ENCODE measurements at regions not wholly inside any gene's neighbourhood (a gene's known extent, or its start where the extent isn't known, plus 50 kb on each side); places are given as distances from the start of the nearest gene placed in this dataset.
"Not testable (repeated sequence)": the region's sequence is repeated elsewhere in the genome, so short reads cannot be mapped to it uniquely, and the experiment has no call there.

- not testable (repeated sequence) for DNase-seq
Measured at GRCh38 chr7:69052-69451, 123.3 kb upstream of the FAM20C start.

DNA sequence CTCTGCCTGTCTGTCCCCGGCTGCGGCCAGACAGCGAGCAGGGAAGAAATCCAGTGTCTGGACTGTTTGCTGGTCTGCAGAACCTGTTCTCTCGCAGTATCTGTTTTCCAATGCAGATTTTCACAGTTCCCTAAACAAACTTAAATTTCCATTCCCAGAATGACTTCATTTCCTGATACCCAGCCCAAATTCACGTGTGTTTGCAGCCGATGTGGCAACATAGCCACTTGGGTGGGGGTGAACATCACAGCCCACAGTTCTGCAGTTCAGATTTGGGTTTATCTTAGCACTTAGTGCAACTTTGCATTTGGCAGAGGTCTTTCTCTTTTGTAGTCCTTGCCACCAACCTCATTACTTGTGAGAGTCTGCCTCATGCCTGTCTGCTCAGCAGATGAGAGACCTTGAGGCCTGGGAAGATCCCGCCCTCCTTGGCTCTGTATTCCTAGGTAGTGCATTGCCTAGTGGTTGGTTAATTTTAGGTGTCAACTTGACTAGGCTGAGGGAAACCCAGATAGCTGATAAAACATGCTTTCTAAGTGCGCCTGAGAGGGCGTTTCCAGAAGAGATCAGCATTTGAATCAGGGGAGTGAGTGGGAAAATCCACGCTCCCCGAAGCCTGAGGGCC is 122.8 kb upstream of the FAM20C start:
- DNase-seq: not testable (repeated sequence)

GRCh38 chr7:70207-70606 is 122.2 kb upstream of the FAM20C start:
- not testable (repeated sequence) for DNase-seq

GRCh38 chr7:70989-71388 is 121.4 kb upstream of the FAM20C start:
- peak; percentile 68 for DNase-seq

GRCh38 chr7:72266-73057 is 119.9 kb upstream of the FAM20C start:
- peak; percentile 21 for DNase-seq

DNA sequence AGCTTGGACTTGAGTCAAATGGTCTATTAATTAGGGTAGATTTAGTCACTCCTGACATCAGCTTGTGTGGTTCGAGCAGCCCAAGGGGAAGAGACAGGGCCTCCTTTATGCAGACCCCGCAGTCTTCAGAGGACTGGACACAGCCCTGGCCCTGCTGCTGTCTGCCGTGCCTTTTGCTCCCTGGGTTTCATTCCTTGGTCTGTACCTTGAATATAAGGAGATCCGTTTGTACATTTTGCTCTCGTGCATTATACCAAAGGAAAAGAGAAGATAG is 119.4 kb upstream of the FAM20C start:
- not testable (repeated sequence) for DNase-seq

DNA sequence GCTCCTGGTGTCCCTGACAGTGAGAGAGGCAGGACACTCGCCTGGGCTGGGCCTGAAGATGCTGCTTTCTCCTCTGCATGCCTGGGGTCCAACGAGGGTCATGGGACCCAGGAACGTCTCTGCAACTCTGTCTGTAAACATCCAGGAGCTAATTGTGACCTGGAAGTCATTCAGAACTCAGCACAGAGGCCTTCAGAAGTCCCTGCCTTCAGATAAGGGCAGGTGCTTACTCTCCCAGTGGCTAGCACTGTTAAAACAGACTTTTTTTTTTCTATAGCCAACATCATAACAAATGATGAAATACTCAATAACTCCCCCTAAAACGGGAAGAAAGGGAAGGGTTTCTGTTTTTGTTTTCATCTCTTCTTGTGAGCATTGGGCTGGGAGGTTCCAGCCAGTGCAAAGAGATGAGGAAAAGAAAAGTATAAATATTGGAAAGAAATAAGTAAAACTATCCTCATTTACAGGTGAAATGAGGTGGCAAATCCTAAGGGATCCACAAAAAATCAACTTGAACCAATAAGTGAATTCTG is 118.3 kb upstream of the FAM20C start:
- not testable (repeated sequence) for DNase-seq

DNA sequence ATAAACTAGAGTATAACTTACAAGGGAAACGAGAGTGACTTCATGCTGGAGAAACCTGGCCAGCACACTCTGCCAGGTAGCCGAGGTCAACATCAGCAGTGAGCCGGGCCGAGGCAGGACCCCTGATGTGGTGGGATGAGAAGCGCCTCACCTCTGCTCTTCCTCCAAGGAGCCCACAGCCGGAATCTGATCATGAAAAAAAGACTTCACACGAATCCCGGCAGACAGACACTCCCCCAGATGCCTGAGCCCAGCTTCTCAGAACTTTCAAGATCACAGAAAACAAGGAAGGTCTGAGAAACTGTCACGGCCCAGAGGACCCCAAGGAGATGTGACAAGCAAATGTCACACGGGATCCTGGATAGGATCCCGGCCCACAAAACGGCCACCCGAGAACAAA is 116.9 kb upstream of the FAM20C start:
- DNase-seq: not testable (repeated sequence)

GRCh38 chr7:76202-76601 is 116.2 kb upstream of the FAM20C start:
- DNase-seq: not testable (repeated sequence)

- DNase-seq: not testable (repeated sequence)
Measured at GRCh38 chr7:76829-77395, 115.5 kb upstream of the FAM20C start.

DNA sequence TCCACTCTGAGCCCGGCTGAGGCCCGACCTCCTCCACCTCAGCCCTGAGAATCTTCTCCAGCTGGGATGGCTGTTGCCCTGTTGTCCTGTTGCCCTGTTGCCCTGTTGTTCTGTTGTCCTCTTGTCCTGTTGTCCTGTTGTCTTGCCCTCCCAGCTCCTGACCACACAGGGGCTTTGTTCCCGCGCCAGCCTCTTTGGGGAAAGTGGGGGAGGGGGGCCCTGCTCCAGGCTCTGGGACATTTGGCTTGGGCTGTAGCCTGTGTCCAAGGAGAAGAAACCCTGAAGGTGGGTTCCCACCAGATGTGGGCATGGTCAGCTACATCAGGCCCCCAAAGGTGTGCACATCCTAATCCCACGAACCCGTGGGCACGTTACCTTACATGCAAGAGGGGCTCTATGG is 113.5 kb upstream of the FAM20C start:
- DNase-seq: not testable (repeated sequence)

GRCh38 chr7:79400-80055 is 112.8 kb upstream of the FAM20C start:
- peak; percentile 36 for DNase-seq

DNA sequence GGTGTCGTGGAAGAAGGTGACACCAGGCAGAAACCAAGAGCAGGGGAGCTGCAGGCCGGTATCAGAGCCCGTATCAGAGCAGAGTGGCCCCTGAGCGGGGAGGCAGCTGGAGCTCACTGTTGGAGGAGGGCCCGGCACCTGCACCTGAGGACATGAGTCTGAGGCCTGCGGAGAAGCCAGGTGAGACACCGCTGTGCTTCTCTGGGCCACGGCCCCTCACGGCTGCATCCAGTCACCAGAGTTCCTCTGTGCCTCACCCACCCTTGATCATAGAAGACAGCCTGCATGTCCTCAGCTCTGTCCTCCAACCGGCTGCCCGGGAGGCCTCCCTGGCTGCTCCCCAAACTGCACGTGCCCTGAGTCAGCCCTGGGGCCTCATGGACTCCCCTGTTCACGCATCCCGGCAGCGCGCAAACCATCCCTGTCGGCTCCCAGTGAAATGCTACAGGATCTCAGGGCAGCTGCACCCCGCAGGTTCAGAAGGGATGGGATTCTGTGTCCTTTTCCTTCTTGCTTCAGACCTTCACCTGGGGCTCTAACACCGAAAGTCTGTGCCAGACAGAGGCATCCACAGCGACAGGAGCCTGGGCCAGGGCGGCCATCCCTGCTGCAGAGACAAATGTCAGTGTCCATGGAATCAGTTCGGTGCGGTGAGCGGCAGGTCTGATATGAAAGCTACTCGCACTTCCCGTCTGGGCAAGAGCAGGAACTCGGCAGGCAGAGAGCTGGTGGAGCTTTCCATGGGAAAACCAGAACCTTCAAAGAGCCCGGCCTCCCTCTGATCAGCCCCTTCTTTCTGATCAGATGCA is 111.9 kb upstream of the FAM20C start:
- peak; percentile 25 for DNase-seq

DNA sequence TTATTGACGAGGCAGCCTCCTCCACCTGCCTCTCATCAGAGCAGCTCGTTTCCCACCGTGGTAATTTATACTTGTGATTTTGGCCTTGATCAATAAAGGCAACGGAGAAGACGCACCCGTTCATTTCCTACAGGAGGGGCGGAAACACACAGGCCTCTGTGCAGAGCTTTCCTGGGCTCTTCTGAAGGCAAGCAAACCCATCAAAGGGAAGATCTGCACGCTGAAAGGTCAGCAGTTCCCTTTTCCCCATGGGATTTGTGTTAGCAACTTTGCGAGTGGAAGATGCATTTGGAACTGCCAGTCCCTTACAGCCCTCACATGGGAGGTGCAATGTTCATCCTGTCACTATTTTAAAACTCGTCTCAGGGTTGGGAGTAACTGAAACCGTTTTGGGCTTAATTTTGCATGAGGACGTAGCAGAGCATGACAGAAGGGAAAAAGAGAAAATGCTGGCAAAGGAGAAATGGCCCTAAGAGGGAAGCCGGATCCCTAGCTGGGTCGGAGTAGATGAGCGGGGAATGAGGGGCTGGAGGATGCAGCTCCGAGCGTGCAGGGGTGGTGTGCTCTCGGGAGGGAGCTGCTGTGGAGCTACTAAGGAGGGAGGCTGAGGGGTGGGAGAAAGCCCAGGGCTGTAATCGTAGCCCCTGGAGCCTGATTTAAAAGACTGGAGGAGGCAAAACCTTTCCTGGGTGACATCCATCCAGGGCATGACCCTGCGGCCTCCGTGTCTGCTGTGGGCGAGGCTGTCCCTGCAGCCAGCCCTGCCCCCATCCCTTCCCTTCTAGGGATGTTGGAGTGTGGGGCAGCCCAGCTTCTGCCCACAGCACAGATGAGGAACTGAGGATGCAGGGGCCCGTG is 111.1 kb upstream of the FAM20C start:
- peak; percentile 30 for DNase-seq

DNA sequence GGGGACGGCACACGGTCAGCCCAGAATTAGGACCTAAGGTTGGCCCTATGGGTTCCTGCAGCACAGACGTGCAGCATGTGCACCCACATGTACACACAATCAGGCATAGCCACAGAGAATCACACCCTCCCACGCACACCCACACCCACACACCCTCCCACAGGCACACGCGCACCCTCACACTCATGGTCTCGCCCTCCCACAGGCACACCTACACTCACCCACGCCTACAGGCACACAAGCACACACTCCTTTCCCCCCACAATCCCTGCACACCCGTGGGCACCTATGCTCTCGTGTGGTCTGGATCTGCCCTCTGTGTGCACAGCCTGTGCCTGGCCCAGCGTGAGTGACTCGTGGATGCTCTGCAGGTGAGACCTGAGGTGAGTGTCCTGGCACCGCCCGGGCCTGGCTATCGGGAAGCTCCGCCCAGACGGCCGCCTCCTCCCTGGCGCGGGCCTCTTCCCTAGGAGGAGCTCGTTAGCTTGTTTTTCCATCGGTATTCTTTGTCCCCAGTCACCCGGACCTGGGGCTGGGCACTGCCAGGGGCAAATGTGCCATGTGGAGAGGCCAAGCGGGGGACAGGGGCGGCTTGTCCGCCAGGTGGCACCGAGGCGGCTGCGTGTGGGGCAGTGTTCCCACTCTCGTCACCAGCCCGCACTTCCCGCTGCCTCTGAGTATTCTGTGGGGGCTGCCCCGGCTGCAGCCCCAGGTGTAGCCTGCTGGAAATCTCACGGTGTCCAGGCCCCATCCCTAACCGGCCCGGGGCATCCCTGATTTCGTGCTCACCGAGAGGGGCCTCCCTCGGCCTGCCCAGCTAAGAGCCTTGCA is 110.2 kb upstream of the FAM20C start:
- peak; percentile 26 for DNase-seq

GRCh38 chr7:82757-83155 is 109.6 kb upstream of the FAM20C start:
- no peak for DNase-seq

DNA sequence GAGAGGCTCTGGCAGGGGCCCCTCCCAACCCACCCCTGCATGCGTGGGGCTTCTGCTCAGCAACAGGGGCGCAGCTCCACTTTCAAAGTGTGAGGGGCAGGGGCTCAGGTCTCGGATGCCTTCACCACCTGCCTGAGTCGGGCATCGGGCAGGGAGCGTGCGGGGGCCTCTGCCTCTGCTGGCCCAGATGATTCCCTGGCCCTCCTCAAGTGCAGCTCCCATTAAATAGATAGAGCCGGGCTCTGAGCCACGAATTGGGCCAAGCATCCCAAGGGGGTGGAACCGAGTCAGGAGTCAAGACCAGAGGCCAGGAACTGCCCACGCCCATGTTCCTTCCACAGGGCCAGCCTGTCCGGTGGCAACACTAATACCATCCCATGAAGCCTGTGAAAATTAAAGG is 108.9 kb upstream of the FAM20C start:
- DNase-seq: no peak

DNA sequence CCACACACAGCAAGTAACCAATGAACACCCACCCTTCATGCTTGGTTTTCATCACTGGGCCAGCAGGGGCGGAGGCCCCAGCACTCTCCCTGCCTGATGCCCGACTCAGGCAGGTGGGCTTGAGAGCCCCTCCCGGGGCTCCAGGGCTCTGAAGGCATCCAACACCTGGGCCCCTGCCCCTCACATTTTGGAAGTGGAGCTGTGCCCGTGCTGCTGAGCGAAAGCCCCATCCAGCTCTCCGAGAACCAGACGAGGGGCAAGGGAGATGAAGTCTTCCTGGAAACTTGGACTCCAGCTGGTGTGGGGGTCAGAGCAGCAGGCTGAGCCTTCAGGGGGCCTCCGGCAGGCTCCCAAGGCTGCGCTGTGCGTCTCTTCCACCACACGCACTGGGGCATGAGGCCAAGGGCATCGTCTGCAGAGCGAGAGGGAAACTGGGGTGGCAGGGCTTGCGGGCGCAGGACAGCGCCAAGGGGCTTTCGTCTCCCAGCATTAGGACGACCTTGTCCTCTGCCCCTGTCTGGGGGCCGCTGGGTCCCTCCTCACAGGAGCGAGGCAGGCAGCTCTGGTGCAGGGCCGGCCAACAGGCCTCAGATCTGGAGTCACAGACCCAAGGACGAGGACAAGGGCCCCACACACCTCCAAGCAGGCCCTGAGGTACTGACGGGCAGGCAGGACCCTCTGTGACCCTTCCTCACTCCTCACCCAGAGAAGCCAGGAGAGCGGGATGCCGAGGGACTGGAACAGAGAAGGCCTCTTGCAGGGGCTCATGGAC is 108.3 kb upstream of the FAM20C start:
- DNase-seq: peak; percentile 19

DNA sequence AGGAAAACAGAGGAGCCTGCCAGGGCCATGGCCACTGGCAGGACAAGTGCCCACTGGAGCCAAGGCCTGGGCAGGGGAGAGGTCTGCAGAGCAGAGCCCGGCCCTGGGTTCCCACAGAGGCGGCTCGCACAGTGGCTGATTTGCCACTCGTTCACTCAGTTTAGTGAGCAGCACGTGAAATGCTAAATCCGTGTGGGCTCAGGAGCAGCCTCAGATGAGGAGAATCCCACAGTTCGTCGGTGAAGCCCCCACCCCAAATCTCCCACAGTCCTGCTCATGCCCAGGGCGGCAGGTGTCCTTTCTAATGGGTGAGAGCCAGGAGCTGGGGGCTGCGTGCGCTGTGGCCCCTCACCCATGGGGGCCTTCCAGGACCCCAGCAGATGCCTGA is 107.7 kb upstream of the FAM20C start:
- peak; percentile 26 for DNase-seq

Data from left hindlimb (tissue), 1 donor.